ENCODE measurements at regions not wholly inside any gene's neighbourhood (a gene's known extent, or its start where the extent isn't known, plus 50 kb on each side); places are given as distances from the start of the nearest gene placed in this dataset.

GRCh38 chr6:15046751-15047150 is 199.1 kb upstream of the JARID2 start:
- TF ChIP-seq CTCF (IDR thresholded peaks at IDR 0.05) = no peak
- no peak for TF ChIP-seq EP300 (IDR thresholded peaks at IDR 0.05)
- TF ChIP-seq POLR2A (IDR thresholded peaks at IDR 0.05) = no peak
